PC-9 (cell line): ENCODE measurements at regions not wholly inside any gene's neighbourhood (a gene's known extent, or its start where the extent isn't known, plus 50 kb on each side); places are given as distances from the start of the nearest gene placed in this dataset.

ENCODE experiments used
- BruUV-seq: library from RNA; stranded (reverse); fragments of 400-500 nt; replicated peaks from 2 replicates; lab custom pipeline; 2021; lab: Mats Ljungman, UMichigan
- CTCF ChIA-PET: fragments of 300-600 bp; sonication (Branson Sonifier 250); formaldehyde crosslinking; loops from one replicate; lab custom pipeline; 2022; ENCODE audit warnings: antibody characterized with exemption; lab: Charles Lee
- POLR2A ChIA-PET: fragments of 300-600 bp; sonication (Branson Sonifier 250); formaldehyde crosslinking; loops from one replicate; lab custom pipeline; 2022; ENCODE audit warnings: antibody characterized with exemption; ENCODE audit not compliant: unreplicated experiment; lab: Charles Lee
- DNase-seq, 2 experiments: peaks; one replicate each; pipeline versions ENCODE4 v3.0.0 to v3.0.0-alpha.2; 2015 to 2022; ENCODE audit warnings: mixed read lengths in 1 of 2
- H2AFZ ChIP-seq: fragments of 200-600 bp; sonication (generic); 2 replicates; pipeline ENCODE4 v1.8.1; 2017; ENCODE audit warnings: antibody characterized with exemption
- H3F3A ChIP-seq: fragments of 200-600 bp; sonication (generic); 2 replicates; pipeline ENCODE4 v1.8.1; 2017; ENCODE audit warnings: antibody characterized with exemption, mild to moderate bottlenecking, low read depth; ENCODE audit not compliant: insufficient read depth
- H3K27ac ChIP-seq: fragments of 200-600 bp; sonication (generic); 2 replicates; pipeline ENCODE4 v1.6.1; 2016; ENCODE audit warnings: mixed run types
- H3K27me3 ChIP-seq: fragments of 200-600 bp; sonication (generic); 2 replicates; pipeline ENCODE4 v1.6.1; 2016; ENCODE audit warnings: low read depth, mixed run types; ENCODE audit not compliant: insufficient read depth
- H3K36me3 ChIP-seq: fragments of 200-600 bp; sonication (generic); 2 replicates; pipeline ENCODE4 v1.6.1; 2016; ENCODE audit warnings: low read depth, mixed run types
- H3K4me1 ChIP-seq: fragments of 200-600 bp; sonication (generic); replicated peaks from 2 replicates; pipeline ENCODE4 v1.6.1; 2016; ENCODE audit warnings: mixed run types; ENCODE audit not compliant: insufficient read depth
- H3K4me2 ChIP-seq: fragments of 200-600 bp; sonication (generic); 2 replicates; pipeline ENCODE4 v1.6.1; 2017; ENCODE audit warnings: mixed run types
- H3K4me3 ChIP-seq: fragments of 200-600 bp; sonication (generic); 2 replicates; pipeline ENCODE4 v1.6.1; 2016; ENCODE audit warnings: mixed run types
- H3K79me2 ChIP-seq: fragments of 200-600 bp; sonication (generic); 2 replicates; pipeline ENCODE4 v1.6.1; 2017; ENCODE audit warnings: low read depth, mixed run types
- H3K9me2 ChIP-seq: fragments of 200-600 bp; sonication (generic); 2 replicates; pipeline ENCODE4 v1.8.1; 2017; ENCODE audit warnings: mild to moderate bottlenecking; ENCODE audit not compliant: insufficient read depth
- H3K9me3 ChIP-seq: fragments of 200-600 bp; sonication (generic); 2 replicates; pipeline ENCODE4 v1.8.1; 2016; ENCODE audit warnings: low read depth; ENCODE audit not compliant: insufficient read depth
- H4K20me1 ChIP-seq: fragments of 200-600 bp; sonication (generic); 2 replicates; pipeline ENCODE4 v1.8.1; 2017; ENCODE audit not compliant: insufficient read depth
- EZH2 ChIP-seq: fragments of 200-600 bp; sonication (generic); IDR thresholded peaks from 2 replicates; pipeline ENCODE4 v1.8.0; 2017; ENCODE audit warnings: antibody characterized with exemption, low read depth
- intact Hi-C: fragments of 100-400 bp; cut with micrococcal nuclease; formaldehyde crosslinking; loops from one replicate; pipeline ENCODE4 v1.10.0; 2022; ENCODE audit not compliant: unreplicated experiment
- TF ChIP-seq, protein P1 (sequence below): fragments of 200-600 bp; sonication (generic); conservative IDR thresholded peaks from 2 replicates; pipeline ENCODE4 v1.6.1; 2017; ENCODE audit warnings: mixed run types, antibody characterized with exemption, mild to moderate bottlenecking, moderate library complexity

DNA sequence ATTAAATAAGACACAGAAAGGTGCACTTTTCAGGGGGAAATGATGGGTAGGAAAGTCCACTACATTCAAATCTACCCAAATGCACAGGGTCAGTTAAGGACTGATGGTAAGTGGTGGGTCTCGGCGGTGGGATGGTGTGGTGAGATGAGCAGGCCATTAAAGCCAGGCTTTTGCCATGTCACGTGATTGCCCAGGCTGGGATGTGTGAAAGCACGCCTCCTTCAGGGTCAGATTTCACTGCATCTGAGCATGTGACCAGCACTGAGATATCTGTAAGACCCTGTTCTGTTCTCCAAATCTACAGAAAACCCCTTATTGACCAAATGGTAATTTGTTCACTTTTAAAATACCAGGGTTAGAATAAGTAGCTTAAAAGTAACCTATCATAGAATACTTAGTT, 301.5 kb downstream of the MEX3B start:
- Histone ChIP-seq H3K79me2 (no peaks in the 10 kb centered on the region), H3K36me3 (no peaks in the 10 kb centered on the region), H3K9me3 (no peaks in the 10 kb centered on the region), H3F3A (no peaks in the 10 kb centered on the region), H3K4me2 (no peak overlapping the region), H3K27ac (no peak overlapping the region), H3K9me2 (no peaks in the 10 kb centered on the region), H2AFZ (no peak overlapping the region), H3K4me1 (no peaks in the 10 kb centered on the region), H4K20me1 (no peaks in the 10 kb centered on the region), H3K4me3 (no peak overlapping the region), H3K27me3 (peaks cover 2% of the 10 kb centered on the region; the same call in 1 of the 2 replicates)
- no peak for DNase-seq
- TF ChIP-seq, protein P1, sequence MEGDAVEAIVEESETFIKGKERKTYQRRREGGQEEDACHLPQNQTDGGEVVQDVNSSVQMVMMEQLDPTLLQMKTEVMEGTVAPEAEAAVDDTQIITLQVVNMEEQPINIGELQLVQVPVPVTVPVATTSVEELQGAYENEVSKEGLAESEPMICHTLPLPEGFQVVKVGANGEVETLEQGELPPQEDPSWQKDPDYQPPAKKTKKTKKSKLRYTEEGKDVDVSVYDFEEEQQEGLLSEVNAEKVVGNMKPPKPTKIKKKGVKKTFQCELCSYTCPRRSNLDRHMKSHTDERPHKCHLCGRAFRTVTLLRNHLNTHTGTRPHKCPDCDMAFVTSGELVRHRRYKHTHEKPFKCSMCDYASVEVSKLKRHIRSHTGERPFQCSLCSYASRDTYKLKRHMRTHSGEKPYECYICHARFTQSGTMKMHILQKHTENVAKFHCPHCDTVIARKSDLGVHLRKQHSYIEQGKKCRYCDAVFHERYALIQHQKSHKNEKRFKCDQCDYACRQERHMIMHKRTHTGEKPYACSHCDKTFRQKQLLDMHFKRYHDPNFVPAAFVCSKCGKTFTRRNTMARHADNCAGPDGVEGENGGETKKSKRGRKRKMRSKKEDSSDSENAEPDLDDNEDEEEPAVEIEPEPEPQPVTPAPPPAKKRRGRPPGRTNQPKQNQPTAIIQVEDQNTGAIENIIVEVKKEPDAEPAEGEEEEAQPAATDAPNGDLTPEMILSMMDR, result no peak
- no peak for TF ChIP-seq EZH2
- POLR2A ChIA-PET, result no interaction called here
- intact Hi-C loops, result no loop called here
- BruUV-seq, result no TSS peak
- CTCF ChIA-PET, result no interaction called here

DNA sequence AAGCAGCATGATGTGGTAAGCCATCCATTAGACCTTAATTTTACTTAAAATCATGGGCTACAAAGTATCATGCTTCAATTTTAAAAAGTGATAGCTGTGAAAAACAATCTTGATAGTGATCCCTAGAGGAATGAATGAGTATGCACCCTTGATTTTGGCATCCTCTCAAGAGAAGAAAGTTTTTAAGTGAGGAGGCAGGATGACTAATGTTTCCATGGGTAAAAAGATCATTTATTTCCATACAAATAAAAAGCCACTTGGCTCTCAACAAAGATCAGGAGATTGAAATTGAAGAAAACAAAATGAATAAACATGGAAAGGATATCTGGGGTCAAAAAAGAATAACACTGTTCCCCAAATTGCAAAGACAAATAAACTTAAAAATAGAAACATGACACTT, 305.4 kb downstream of the MEX3B start:
- Histone ChIP-seq H3K4me1 (no peaks in the 10 kb centered on the region), H2AFZ (no peak overlapping the region), H3K4me2 (no peak overlapping the region), H3K36me3 (no peaks in the 10 kb centered on the region), H3K27me3 (no peaks in the 10 kb centered on the region), H3K27ac (no peak overlapping the region), H3K9me3 (no peaks in the 10 kb centered on the region), H3F3A (no peaks in the 10 kb centered on the region), H3K79me2 (no peaks in the 10 kb centered on the region), H3K4me3 (no peak overlapping the region), H4K20me1 (no peaks in the 10 kb centered on the region), H3K9me2 (no peaks in the 10 kb centered on the region)
- TF ChIP-seq, protein P1, result no peak
- no peak for TF ChIP-seq EZH2
- BruUV-seq, result no TSS peak
- no peak for DNase-seq
- ChIA-PET CTCF (no interaction called here), POLR2A (no interaction called here)
- intact Hi-C loops, result no loop called here

DNA sequence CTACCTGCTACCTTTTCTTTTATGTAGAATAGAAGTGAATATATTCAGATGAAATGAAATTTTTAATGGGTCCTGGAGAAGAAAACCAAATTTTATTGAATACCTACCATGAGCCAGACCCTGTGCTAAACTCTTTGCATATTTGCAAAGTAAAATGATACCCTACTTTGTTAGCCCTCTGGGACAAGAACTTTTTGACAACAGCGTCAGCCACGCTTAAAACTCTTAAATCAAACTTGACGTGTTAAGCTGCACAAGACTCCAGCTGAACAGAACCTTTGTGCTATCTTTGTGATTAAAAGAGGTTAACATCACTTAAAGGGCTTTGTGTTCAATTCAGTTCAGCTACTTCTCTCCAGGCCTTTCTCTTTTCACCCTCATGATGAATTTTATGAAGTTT, 316.5 kb downstream of the MEX3B start:
- no TSS peak for BruUV-seq
- ChIA-PET POLR2A (no interaction called here), CTCF (no interaction called here)
- no peaks in the 10 kb centered on the region for H3K79me2 ChIP-seq
- TF ChIP-seq, protein P1, result no peak
- no peak for TF ChIP-seq EZH2
- no peak overlapping the region for H3K27ac ChIP-seq
- H3K9me3 ChIP-seq, result no peaks in the 10 kb centered on the region
- H4K20me1 ChIP-seq, result no peaks in the 10 kb centered on the region
- H2AFZ ChIP-seq, result no peak overlapping the region
- H3K27me3 ChIP-seq, result no peaks in the 10 kb centered on the region
- no peaks in the 10 kb centered on the region for H3K9me2 ChIP-seq
- H3K4me1 ChIP-seq, result no peaks in the 10 kb centered on the region
- H3K4me2 ChIP-seq, result no peak overlapping the region
- no peak for DNase-seq
- intact Hi-C loops, result no loop called here
- H3K4me3 ChIP-seq, result no peak overlapping the region
- H3F3A ChIP-seq, result no peaks in the 10 kb centered on the region
- H3K36me3 ChIP-seq, result no peaks in the 10 kb centered on the region
